Endothelial cell of umbilical vein (primary cell): ENCODE measurements at regions not wholly inside any gene's neighbourhood (a gene's known extent, or its start where the extent isn't known, plus 50 kb on each side); places are given as distances from the start of the nearest gene placed in this dataset.
"Not testable (repeated sequence)": the region's sequence is repeated elsewhere in the genome, so short reads cannot be mapped to it uniquely, and the experiment has no call there.

ENCODE experiments used
- BruUV-seq: library from RNA; stranded (reverse); fragments of 400-500 nt; replicated peaks from 2 replicates; lab custom pipeline; 2021; lab: Mats Ljungman, UMichigan
- CTCF ChIA-PET: fragments of 300-600, 350-600 bp; sonication (Branson Sonifier 250); formaldehyde crosslinking; loops from one replicate; lab custom pipeline; 2021; ENCODE audit warnings: antibody characterized with exemption, inconsistent platforms; lab: Charles Lee
- POLR2A ChIA-PET: fragments of 300-600, 350-600 bp; sonication (Branson Sonifier 250); formaldehyde crosslinking; loops from one replicate; lab custom pipeline; 2021; ENCODE audit warnings: antibody characterized with exemption, inconsistent platforms; lab: Charles Lee
- DNase-seq: peaks from one replicate; pipeline ENCODE4 v3.0.0-alpha.2; 2011; ENCODE audit warnings: low read depth, low spot score
- FAIRE-seq: peaks from 2 replicates; lab custom pipeline; 2011; peaks lifted over from hg19 to GRCh38; lab: Jason Lieb, UNC
- H2AFZ ChIP-seq: 2 replicates; pipeline ENCODE4 v1.6.0; 2012; ENCODE audit warnings: low read depth, low read length, control low read depth, inconsistent platforms
- H3K27ac ChIP-seq: 2 replicates; pipeline ENCODE4 v1.5.1; 2011; ENCODE audit warnings: low read depth, mild to moderate bottlenecking, control low read depth, low read length, moderate library complexity; ENCODE audit not compliant: insufficient read depth
- H3K27me3 ChIP-seq, 2 experiments: 2 replicates each; pipeline versions ENCODE4 v1.6.0 to v1.6.1; 2011; ENCODE audit warnings: low read length in 2 of 2, mixed read lengths in 1 of 2; ENCODE audit not compliant: control insufficient read depth in 2 of 2, insufficient read depth in 2 of 2
- H3K36me3 ChIP-seq, 2 experiments: 2 replicates in 1 of 2; 3 replicates in 1 of 2; pipeline ENCODE4 v1.5.1; 2011; ENCODE audit warnings: low read length in 2 of 2, mild to moderate bottlenecking in 1 of 2, moderate library complexity in 1 of 2; ENCODE audit not compliant: control insufficient read depth in 2 of 2, insufficient read depth in 2 of 2; ENCODE audit errors: extremely low read depth in 1 of 2
- H3K4me1 ChIP-seq: 3 replicates; pipeline ENCODE4 v1.5.1; 2011; ENCODE audit warnings: mild to moderate bottlenecking, low read length; ENCODE audit not compliant: control insufficient read depth, insufficient read depth; ENCODE audit errors: extremely low read depth
- H3K4me2 ChIP-seq: 2 replicates; pipeline ENCODE4 v1.6.1; 2011; ENCODE audit warnings: low read length, control low read depth, mixed read lengths; ENCODE audit not compliant: insufficient read depth
- H3K4me3 ChIP-seq, 3 experiments: fragments of 200-600 bp in 1 of 3; sonication (generic), shearing (Covaris generic) in 1 of 3; replicated peaks in 1 of 3; 2 replicates each; pipeline ENCODE4 v1.5.1; 2011 to 2016; ENCODE audit warnings: control low read depth in 3 of 3, low read length in 3 of 3, mild to moderate bottlenecking in 2 of 3, inconsistent platforms in 1 of 3, low read depth in 1 of 3, moderate library complexity in 1 of 3; ENCODE audit not compliant: insufficient read depth in 1 of 3
- H3K79me2 ChIP-seq: 2 replicates; pipeline ENCODE4 v1.6.0; 2012; ENCODE audit warnings: low read length, inconsistent platforms; ENCODE audit not compliant: control insufficient read depth, insufficient read depth
- H3K9ac ChIP-seq: replicated peaks from 2 replicates; pipeline ENCODE3; 2011; ENCODE audit warnings: low read length, control low read depth; ENCODE audit not compliant: insufficient read depth; ENCODE audit errors: extremely low read depth
- H3K9me1 ChIP-seq: replicated peaks from 3 replicates; pipeline ENCODE4 v1.6.0; 2011; ENCODE audit warnings: mild to moderate bottlenecking, low read length; ENCODE audit not compliant: control insufficient read depth, insufficient read depth; ENCODE audit errors: extremely low read depth
- H3K9me3 ChIP-seq: replicated peaks from 2 replicates; pipeline ENCODE4 v1.5.1; 2012; ENCODE audit warnings: low read length, inconsistent platforms; ENCODE audit not compliant: control insufficient read depth, insufficient read depth
- H4K20me1 ChIP-seq: replicated peaks from 2 replicates; pipeline ENCODE3; 2011; ENCODE audit warnings: mild to moderate bottlenecking, low read length; ENCODE audit not compliant: control insufficient read depth, insufficient read depth; ENCODE audit errors: extremely low read depth
- GATA2 ChIP-seq: IDR thresholded peaks from 2 replicates; pipeline ENCODE4 v1.7.0; 2011; ENCODE audit warnings: low read depth, mild to moderate bottlenecking, moderate library complexity, mixed read lengths, low read length; ENCODE audit not compliant: insufficient read length, insufficient read depth
- POLR2A ChIP-seq: IDR thresholded peaks from 2 replicates; pipeline ENCODE4 v1.6.1; 2012; ENCODE audit warnings: low read depth, mild to moderate bottlenecking, control low read depth, low read length
- dilution Hi-C: fragments of 300-500 bp; cut with MboI; formaldehyde crosslinking; loops from one replicate; pipeline ENCODE4 v1.15.0; 2019; ENCODE audit warnings: low sequenced_read_pairs; ENCODE audit not compliant: extremely low pct_ligation_motif_present
- intact Hi-C: fragments of 100-400 bp; cut with micrococcal nuclease; formaldehyde crosslinking; loops from one replicate; pipeline ENCODE4 v1.10.0; 2022
- TF ChIP-seq, protein P1 (sequence below): IDR thresholded peaks from 2 replicates; pipeline ENCODE4 v1.6.1; 2011; ENCODE audit not compliant: insufficient read depth, insufficient read length

DNA sequence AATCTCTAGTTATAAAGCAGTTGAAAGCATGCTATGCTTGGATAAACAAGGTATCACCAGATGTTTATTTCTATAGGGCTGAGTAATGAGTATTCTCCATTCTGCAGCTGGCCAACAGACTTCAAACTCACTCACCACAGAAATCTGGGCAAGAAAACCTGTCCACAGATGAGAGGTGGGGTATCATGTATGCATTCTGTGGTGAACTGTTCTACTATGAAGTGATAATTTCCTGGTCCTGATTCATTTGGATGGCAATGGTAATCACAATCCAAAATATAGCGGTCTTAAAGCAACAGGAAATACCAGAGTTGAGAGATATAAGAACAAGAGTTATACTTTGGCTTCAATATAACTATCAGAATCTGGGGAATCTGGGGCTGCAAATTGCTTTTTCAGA is 65.9 kb upstream of the EFNA5 start:
- TF ChIP-seq POLR2A = no peak
- TF ChIP-seq, protein P1, sequence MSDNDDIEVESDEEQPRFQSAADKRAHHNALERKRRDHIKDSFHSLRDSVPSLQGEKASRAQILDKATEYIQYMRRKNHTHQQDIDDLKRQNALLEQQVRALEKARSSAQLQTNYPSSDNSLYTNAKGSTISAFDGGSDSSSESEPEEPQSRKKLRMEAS = no peak
- TF ChIP-seq GATA2 = no peak
- H3K4me3 ChIP-seq = no peak overlapping the region
- no peak overlapping the region for H3K27ac ChIP-seq
- no peaks in the 10 kb centered on the region for H3K4me1 ChIP-seq
- H3K36me3 ChIP-seq = no peaks in the 10 kb centered on the region
- no peak overlapping the region for H3K9ac ChIP-seq
- DNase-seq (no peak), FAIRE-seq (no peak)
- no peaks in the 10 kb centered on the region for H4K20me1 ChIP-seq
- H3K4me2 ChIP-seq = no peak overlapping the region
- intact Hi-C loops (no loop called here), dilution Hi-C loops (no loop called here)
- no peaks in the 10 kb centered on the region for H3K9me3 ChIP-seq
- no peaks in the 10 kb centered on the region for H3K9me1 ChIP-seq
- H2AFZ ChIP-seq = no peak overlapping the region
- no peaks in the 10 kb centered on the region for H3K27me3 ChIP-seq
- CTCF ChIA-PET = interaction anchor here (1.9 kb wide), 1 partner anchor 10 kb away, joined by 4 read pairs; no protein-coding TSS in a partner anchor
- POLR2A ChIA-PET = no interaction called here
- no TSS peak for BruUV-seq
- no peaks in the 10 kb centered on the region for H3K79me2 ChIP-seq

DNA sequence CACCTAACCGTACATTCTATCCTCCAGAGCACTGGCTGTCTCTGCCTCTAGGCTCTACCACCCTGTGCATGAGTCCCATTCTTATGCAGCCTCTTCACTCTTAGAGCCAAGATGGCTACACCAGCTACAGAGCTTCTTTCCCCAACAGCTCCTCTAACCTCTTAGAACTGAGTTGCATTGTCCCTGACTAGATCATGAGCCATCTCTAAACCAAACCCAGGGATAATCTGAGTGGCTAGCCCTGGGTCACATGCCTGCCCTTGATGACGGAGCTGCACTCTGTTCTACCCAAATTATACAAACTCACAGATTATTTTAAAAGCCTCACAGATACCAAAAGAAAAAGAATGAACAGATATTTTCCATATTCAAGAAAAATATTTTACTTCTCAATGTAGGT is 65.4 kb upstream of the EFNA5 start:
- CTCF ChIA-PET = interaction anchor here (1.9 kb wide), 1 partner anchor 10 kb away, joined by 4 read pairs; no protein-coding TSS in a partner anchor
- H3K27me3 ChIP-seq, H2AFZ ChIP-seq, H3K27ac ChIP-seq, DNase-seq, H3K4me2 ChIP-seq, H3K9me3 ChIP-seq, intact Hi-C loops, FAIRE-seq, H3K4me3 ChIP-seq, dilution Hi-C loops, H3K4me1 ChIP-seq, POLR2A ChIA-PET, H3K36me3 ChIP-seq, H3K9me1 ChIP-seq, H3K9ac ChIP-seq, BruUV-seq, H3K79me2 ChIP-seq, H4K20me1 ChIP-seq: not testable (repeated sequence)
